IPS-NIHi11 (cell line): ENCODE measurements at regions not wholly inside any gene's neighbourhood (a gene's known extent, or its start where the extent isn't known, plus 50 kb on each side); places are given as distances from the start of the nearest gene placed in this dataset.

Experiments
- DNase-seq: peaks from one replicate; pipeline ENCODE4 v3.0.0; 2012; ENCODE audit warnings: mixed read lengths, low spot score

GRCh38 chrX:69554321-69554947, 50.3 kb downstream of the NALF2 start:
- DNase-seq: no peak

- DNase-seq: peak; percentile 6
Measured at GRCh38 chrX:69555481-69556041, 51.4 kb downstream of the NALF2 start.

- peak; percentile 76 for DNase-seq
Measured at GRCh38 chrX:69556060-69557011, 52.2 kb downstream of the NALF2 start.

GRCh38 chrX:69562904-69563578, 52.9 kb upstream of the EDA start:
- DNase-seq: no peak

DNA sequence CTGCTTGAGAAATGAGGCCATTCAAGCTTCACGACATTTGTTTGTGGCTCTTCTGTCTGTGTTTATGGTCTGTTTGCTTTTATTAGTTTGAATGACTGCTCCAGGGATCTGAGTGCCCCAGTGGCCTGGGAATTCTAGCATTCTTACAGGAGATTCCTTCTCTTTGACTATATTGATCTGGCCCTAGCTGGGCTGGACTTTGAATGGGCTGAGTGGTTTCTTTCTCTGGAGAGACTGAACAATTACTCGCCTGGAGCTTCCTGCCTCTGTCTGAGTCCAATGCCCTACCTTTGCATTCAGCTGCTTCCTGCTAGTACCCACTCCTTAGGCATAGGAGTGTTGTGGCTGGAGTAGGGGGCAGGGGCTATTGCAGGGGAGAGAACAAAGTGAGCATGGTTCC, 51.2 kb upstream of the EDA start:
- no peak for DNase-seq

- no peak for DNase-seq
Measured at GRCh38 chrX:69565247-69565815, 50.6 kb upstream of the EDA start.
